Activated CD4-positive, CD25-positive, alpha-beta regulatory T cell treated with anti-CD3 and anti-CD28 coated beads, Interleukin-2, amount 50 U/mL, for 16 hours (primary cell): ENCODE measurements at regions not wholly inside any gene's neighbourhood (a gene's known extent, or its start where the extent isn't known, plus 50 kb on each side); places are given as distances from the start of the nearest gene placed in this dataset.
"Not testable (repeated sequence)": the region's sequence is repeated elsewhere in the genome, so short reads cannot be mapped to it uniquely, and the experiment has no call there.

ENCODE experiments used
- DNase-seq: peaks from one replicate; pipeline ENCODE4 v3.0.0-alpha.2; 2020; ENCODE audit warnings: low read depth, low spot score

- no peak for DNase-seq
Measured at GRCh38 chr16:51268237-51268636, 117.2 kb upstream of the SALL1 start.

GRCh38 chr16:51267681-51268080, 116.6 kb upstream of the SALL1 start:
- DNase-seq = no peak

- DNase-seq = no peak
Measured at GRCh38 chr16:51262428-51262827, 111.4 kb upstream of the SALL1 start.

- no peak for DNase-seq
Measured at GRCh38 chr16:51261919-51262318, 110.8 kb upstream of the SALL1 start.

- DNase-seq = no peak
Measured at GRCh38 chr16:51255349-51255972, 104.4 kb upstream of the SALL1 start.

GRCh38 chr16:51254390-51254789, 103.3 kb upstream of the SALL1 start:
- not testable (repeated sequence) for DNase-seq

- no peak for DNase-seq
Measured at GRCh38 chr16:51248217-51248616, 97.1 kb upstream of the SALL1 start.

- DNase-seq = no peak
Measured at GRCh38 chr16:51245658-51245995, 94.6 kb upstream of the SALL1 start.

GRCh38 chr16:51244887-51245657, 94.0 kb upstream of the SALL1 start:
- no peak for DNase-seq

- no peak for DNase-seq
Measured at GRCh38 chr16:51243936-51244436, 92.9 kb upstream of the SALL1 start.

GRCh38 chr16:51242296-51242994, 91.4 kb upstream of the SALL1 start:
- DNase-seq = no peak

- no peak for DNase-seq
Measured at GRCh38 chr16:51239196-51239595, 88.1 kb upstream of the SALL1 start.

GRCh38 chr16:51237861-51238378, 86.8 kb upstream of the SALL1 start:
- DNase-seq = no peak

GRCh38 chr16:51237207-51237606, 86.1 kb upstream of the SALL1 start:
- DNase-seq = no peak

GRCh38 chr16:51236583-51236982, 85.5 kb upstream of the SALL1 start:
- DNase-seq = no peak

GRCh38 chr16:51231702-51232101, 80.6 kb upstream of the SALL1 start:
- no peak for DNase-seq

GRCh38 chr16:51230035-51230434, 79.0 kb upstream of the SALL1 start:
- DNase-seq = not testable (repeated sequence)

- no peak for DNase-seq
Measured at GRCh38 chr16:51228097-51228659, 77.1 kb upstream of the SALL1 start.

- no peak for DNase-seq
Measured at GRCh38 chr16:51225878-51226277, 74.8 kb upstream of the SALL1 start.

GRCh38 chr16:51224317-51224716, 73.2 kb upstream of the SALL1 start:
- no peak for DNase-seq

- DNase-seq = no peak
Measured at GRCh38 chr16:51222016-51222415, 70.9 kb upstream of the SALL1 start.

GRCh38 chr16:51211148-51211547, 60.1 kb upstream of the SALL1 start:
- no peak for DNase-seq
